T-cell (primary cell): ENCODE measurements at regions not wholly inside any gene's neighbourhood (a gene's known extent, or its start where the extent isn't known, plus 50 kb on each side); places are given as distances from the start of the nearest gene placed in this dataset.
"Not testable (repeated sequence)": the region's sequence is repeated elsewhere in the genome, so short reads cannot be mapped to it uniquely, and the experiment has no call there.

Experiments
- ATAC-seq, 4 experiments: fragments of 200-7000 bp in 3 of 4; fragments of 150-1000 bp in 1 of 4; cut with Tn5 transposase; replicated peaks in 1 of 4; 1 replicate in 3 of 4; 2 replicates in 1 of 4; pipeline ENCODE4 v1.10.0; 2021; ENCODE audit warnings: moderate library complexity in 3 of 4, mild to moderate bottlenecking in 2 of 4, moderate number of reproducible peaks in 1 of 4
- CTCF ChIA-PET, 2 donors: fragments of 300-600 bp; sonication (Branson Sonifier 250); formaldehyde crosslinking; loops; one replicate each; lab custom pipeline; 2022; ENCODE audit warnings: antibody characterized with exemption in 2 of 2; lab: Charles Lee
- POLR2A ChIA-PET, 2 donors: fragments of 300-600 bp; sonication (Branson Sonifier 250); formaldehyde crosslinking; loops; one replicate each; lab custom pipeline; 2022; ENCODE audit warnings: antibody characterized with exemption in 2 of 2; lab: Charles Lee
- DNase-seq, 35 experiments: peaks; one replicate each; pipeline versions ENCODE4 v3.0.0 to v3.0.0-alpha.2; 2013 to 2023
- H3K27ac ChIP-seq: one replicate; pipeline ENCODE4 v1.5.1; 2013; ENCODE audit warnings: low read length
- H3K27me3 ChIP-seq, 2 experiments: replicated peaks in 1 of 2; 1 replicate in 1 of 2; 2 replicates in 1 of 2; pipeline versions ENCODE4 v1.6.1 to v1.7.0; 2013; ENCODE audit warnings: low read length in 1 of 2, mixed read lengths in 1 of 2; ENCODE audit not compliant: control insufficient read depth in 2 of 2, insufficient read depth in 2 of 2; ENCODE audit errors: extremely low read depth in 1 of 2
- H3K36me3 ChIP-seq, 2 donors: 1 replicate in 1 of 2; 2 replicates in 1 of 2; pipeline versions ENCODE4 v1.6.1 to v1.7.0; 2013; ENCODE audit warnings: low read length in 1 of 2; ENCODE audit not compliant: control insufficient read depth in 2 of 2, insufficient read depth in 1 of 2; ENCODE audit errors: extremely low read depth in 1 of 2
- H3K4me1 ChIP-seq, 2 experiments: 1 replicate in 1 of 2; 2 replicates in 1 of 2; pipeline versions ENCODE4 v1.6.1 to v1.7.0; 2013; ENCODE audit warnings: low read length in 2 of 2, mixed read lengths in 1 of 2; ENCODE audit not compliant: insufficient read depth in 2 of 2, control insufficient read depth in 1 of 2; ENCODE audit errors: extremely low read depth in 1 of 2
- H3K4me3 ChIP-seq, 2 donors: 1 replicate in 1 of 2; 2 replicates in 1 of 2; pipeline versions ENCODE4 v1.5.1 to v1.7.0; 2013; ENCODE audit warnings: mild to moderate bottlenecking in 2 of 2, low read length in 1 of 2, moderate library complexity in 1 of 2; ENCODE audit not compliant: control insufficient read depth in 1 of 2; ENCODE audit errors: extremely low read depth in 1 of 2
- H3K9me3 ChIP-seq: 2 replicates; pipeline ENCODE4 v1.7.0; 2013
- H3K27ac Mint-ChIP-seq, 2 donors: one replicate each; pipeline ENCODE4 v1.8.0; 2020 to 2021; ENCODE audit warnings: mild to moderate bottlenecking in 2 of 2, mixed read lengths in 2 of 2
- H3K27me3 Mint-ChIP-seq, 2 donors: one replicate each; pipeline ENCODE4 v1.8.0; 2021 to 2022; ENCODE audit warnings: mixed read lengths in 2 of 2
- H3K36me3 Mint-ChIP-seq: one replicate; pipeline ENCODE4 v1.8.0; 2021; ENCODE audit warnings: mixed read lengths
- H3K4me1 Mint-ChIP-seq, 3 donors: one replicate each; pipeline ENCODE4 v1.8.0; 2020 to 2022; ENCODE audit warnings: mixed read lengths in 3 of 3, mild to moderate bottlenecking in 1 of 3
- H3K4me3 Mint-ChIP-seq, 3 donors: one replicate each; pipeline ENCODE4 v1.8.0; 2020 to 2022; ENCODE audit warnings: mild to moderate bottlenecking in 3 of 3, mixed read lengths in 3 of 3, moderate library complexity in 3 of 3
- H3K9me3 Mint-ChIP-seq, 3 donors: one replicate each; pipeline ENCODE4 v1.8.0; 2020 to 2022; ENCODE audit warnings: mixed read lengths in 3 of 3
- WGBS: methylation state at CpG from one replicate; pipeline ENCODE4 v1.1.5; 2013; ENCODE audit warnings: missing lambda C conversion rate; ENCODE audit not compliant: insufficient coverage; 5-methylcytosine and 5-hydroxymethylcytosine counted together

DNA sequence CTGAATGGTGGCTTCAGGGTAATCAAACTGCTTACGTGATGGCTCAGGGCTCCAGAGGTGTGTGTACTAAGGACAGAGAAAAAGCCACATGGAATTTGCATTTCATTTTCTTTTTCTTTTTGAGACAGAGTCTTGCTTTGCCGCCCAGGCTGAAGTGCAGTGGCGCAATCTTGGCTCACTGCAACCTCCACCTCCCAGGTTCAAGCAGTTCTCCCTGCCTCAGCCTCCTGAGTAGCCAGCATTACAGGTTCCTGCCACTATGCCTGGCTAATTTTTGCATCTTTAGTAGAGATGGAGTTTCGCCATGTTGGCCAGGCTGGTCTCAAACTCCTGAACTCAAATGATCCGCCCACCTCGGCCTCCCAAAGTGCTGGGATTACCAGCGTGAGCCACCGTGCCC, 103.7 kb upstream of the CLINT1 start:
- H3K36me3 ChIP-seq, H3K9me3 Mint-ChIP-seq, H3K4me3 ChIP-seq, H3K27me3 ChIP-seq, H3K27ac ChIP-seq, H3K9me3 ChIP-seq, H3K4me3 Mint-ChIP-seq, H3K36me3 Mint-ChIP-seq, H3K27me3 Mint-ChIP-seq, H3K27ac Mint-ChIP-seq, ATAC-seq, H3K4me1 ChIP-seq, H3K4me1 Mint-ChIP-seq, DNase-seq: not testable (repeated sequence)
- CTCF ChIA-PET: interaction anchor here in 1 of 2 donors (0.6 kb wide), 1 partner anchor 1060 kb away, joined by 4 read pairs; no protein-coding TSS in a partner anchor
- 90% methylated on average over 4 of the region's 8 CpGs for WGBS
- POLR2A ChIA-PET: interaction anchor here in 1 of 2 donors (0.6 kb wide), 1 partner anchor 152 kb away, joined by 3 read pairs; no protein-coding TSS in a partner anchor

DNA sequence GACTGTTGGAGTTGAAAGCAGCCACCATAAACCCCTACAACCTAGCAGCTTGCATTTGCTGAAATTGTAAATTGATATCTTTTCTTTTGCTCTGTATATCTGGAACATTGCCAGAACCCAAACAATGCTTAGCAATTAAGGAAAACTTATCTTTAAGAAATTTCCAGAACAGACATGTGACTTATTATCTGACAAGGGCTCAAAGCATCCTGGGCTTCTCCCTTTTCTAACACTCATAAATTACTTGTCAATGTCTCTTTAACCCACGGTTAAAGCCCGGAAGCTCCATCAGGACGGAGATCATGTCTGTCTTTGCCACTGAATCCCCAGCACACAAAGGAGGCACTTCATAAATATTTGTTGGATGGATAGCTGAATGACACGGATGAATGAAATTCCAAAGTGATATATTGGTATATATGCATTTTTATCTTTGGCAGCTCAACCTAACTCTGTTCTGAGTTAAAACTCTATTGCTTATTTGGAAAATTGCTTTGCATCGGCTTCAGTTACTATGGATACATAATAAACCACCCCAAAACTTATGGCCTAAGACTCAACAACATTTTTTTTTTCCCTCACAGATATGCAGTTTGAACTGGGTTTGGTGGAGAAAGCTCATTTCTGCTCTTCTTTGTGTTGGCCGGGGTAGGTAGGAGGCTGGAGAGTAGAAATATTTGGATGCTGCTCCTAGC, 103.1 kb upstream of the CLINT1 start:
- CTCF ChIA-PET: interaction anchor here in 1 of 2 donors (0.5 to 0.6 kb wide), 2 partner anchors 14 to 1061 kb away, joined by 3 to 4 read pairs; no protein-coding TSS in a partner anchor
- Histone ChIP-seq H3K4me1 (no peaks in the 10 kb centered on the region), H3K9me3 (no peaks in the 10 kb centered on the region), H3K27me3 (peaks cover 0 to 10% of the 10 kb centered on the region in 2 experiments), H3K4me3 (no peak overlapping the region), H3K27ac (no peak overlapping the region), H3K36me3 (no peaks in the 10 kb centered on the region)
- no peaks in the 10 kb centered on the region for H3K9me3 Mint-ChIP-seq
- WGBS: 80% methylated on average over 1 of the region's 6 CpGs
- ATAC-seq: no peak
- POLR2A ChIA-PET: interaction anchor here in 1 of 2 donors (0.5 to 0.6 kb wide), 2 partner anchors 152 to 886 kb away, joined by 3 to 4 read pairs; no protein-coding TSS in a partner anchor
- DNase-seq: no peak
- H3K36me3 Mint-ChIP-seq: no peaks in the 10 kb centered on the region
- H3K27me3 Mint-ChIP-seq: peaks cover 5 to 7% of the 10 kb centered on the region in 2 donors
- no peak overlapping the region for H3K4me3 Mint-ChIP-seq
- H3K4me1 Mint-ChIP-seq: no peaks in the 10 kb centered on the region
- H3K27ac Mint-ChIP-seq: no peak overlapping the region

DNA sequence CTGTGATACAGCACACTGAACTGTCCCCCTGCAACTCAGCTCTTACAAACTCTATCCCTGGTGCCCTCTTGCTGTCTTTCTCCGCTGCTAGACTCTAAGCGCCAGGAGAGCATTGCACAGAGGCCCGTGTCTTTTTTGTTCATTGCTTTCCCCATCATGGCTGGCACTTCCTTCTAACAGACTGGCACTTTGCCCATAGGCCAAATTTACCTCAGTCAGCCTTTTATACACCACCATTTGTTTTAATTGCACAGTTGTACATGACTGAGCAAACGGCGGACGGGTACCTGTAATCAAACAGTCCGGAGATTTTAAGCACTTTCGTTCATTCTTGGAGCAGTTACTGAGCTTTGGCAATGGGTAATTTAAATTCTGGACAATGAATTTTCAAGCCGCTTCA, 102.2 kb upstream of the CLINT1 start:
- Mint-ChIP-seq H3K27me3 (peaks cover 7 to 8% of the 10 kb centered on the region in 2 donors), H3K27ac (no peak overlapping the region), H3K4me1 (no peaks in the 10 kb centered on the region), H3K9me3 (no peaks in the 10 kb centered on the region), H3K36me3 (no peaks in the 10 kb centered on the region), H3K4me3 (no peak overlapping the region)
- POLR2A ChIA-PET: no interaction called here
- Histone ChIP-seq H3K4me1 (no peaks in the 10 kb centered on the region), H3K27me3 (peaks cover 0 to 6% of the 10 kb centered on the region in 2 experiments), H3K36me3 (no peaks in the 10 kb centered on the region), H3K27ac (no peak overlapping the region), H3K9me3 (no peaks in the 10 kb centered on the region), H3K4me3 (no peak overlapping the region)
- CTCF ChIA-PET: interaction anchor here in 1 of 2 donors (0.6 kb wide), 1 partner anchor 49 kb away, joined by 4 read pairs; no protein-coding TSS in a partner anchor
- DNase-seq: no peak
- WGBS: 47% methylated on average over 3 of the region's 9 CpGs
- ATAC-seq: no peak

GRCh38 chr5:157959370-157959769, 100.4 kb upstream of the CLINT1 start:
- CTCF ChIA-PET: no interaction called here
- H3K27me3 Mint-ChIP-seq: peaks cover 7 to 8% of the 10 kb centered on the region in 2 donors
- H3K36me3 ChIP-seq: no peaks in the 10 kb centered on the region

DNA sequence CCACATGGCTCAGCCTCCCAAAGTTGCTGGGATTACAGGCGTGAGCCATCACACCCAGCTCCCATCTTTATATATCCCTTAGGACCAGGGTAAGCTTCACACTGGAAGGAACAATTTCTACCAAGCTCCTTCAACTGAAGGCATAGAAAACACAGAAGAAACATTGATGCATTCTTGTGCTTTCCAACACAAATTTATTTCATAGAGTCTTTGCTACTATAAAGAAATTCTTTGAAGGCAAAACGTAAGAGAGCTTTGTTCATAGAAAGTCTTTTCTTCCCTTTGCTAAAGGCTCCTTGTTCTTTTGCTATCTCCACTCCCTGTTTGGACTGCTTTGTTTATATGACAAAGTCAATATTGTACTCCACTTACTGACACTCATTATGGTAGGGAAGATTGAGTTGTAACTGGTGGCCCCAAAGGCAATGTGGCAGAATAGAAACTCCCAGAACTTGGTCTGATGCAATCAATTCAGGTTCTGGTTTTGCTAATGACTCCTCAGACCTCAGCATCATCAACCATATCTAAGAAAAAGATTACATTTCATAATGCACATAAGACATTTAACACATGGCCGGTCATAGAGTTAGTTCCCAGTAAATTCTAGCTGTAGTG, 97.4 kb upstream of the CLINT1 start:
- Mint-ChIP-seq H3K4me3 (no peak overlapping the region), H3K9me3 (no peaks in the 10 kb centered on the region), H3K27ac (no peak overlapping the region), H3K36me3 (no peaks in the 10 kb centered on the region), H3K27me3 (peaks cover 4 to 13% of the 10 kb centered on the region in 2 donors), H3K4me1 (no peaks in the 10 kb centered on the region)
- no peak for ATAC-seq
- Histone ChIP-seq H3K27me3 (peaks cover 0 to 9% of the 10 kb centered on the region in 2 experiments), H3K4me1 (no peaks in the 10 kb centered on the region), H3K4me3 (no peak overlapping the region), H3K36me3 (no peaks in the 10 kb centered on the region), H3K9me3 (no peaks in the 10 kb centered on the region), H3K27ac (no peak overlapping the region)
- CTCF ChIA-PET: no interaction called here
- POLR2A ChIA-PET: no interaction called here
- WGBS: no CpG with 5 or more reads among the region's 3 CpGs
- no peak for DNase-seq

More at GRCh38 chr5:157959370-157959769, 100.4 kb upstream of the CLINT1 start:
- no peaks in the 10 kb centered on the region for H3K9me3 Mint-ChIP-seq
- ATAC-seq: no peak
- H3K27me3 ChIP-seq: peaks cover 0 to 6% of the 10 kb centered on the region in 2 experiments
- no peak overlapping the region for H3K4me3 Mint-ChIP-seq
- no peaks in the 10 kb centered on the region for H3K9me3 ChIP-seq
- no peaks in the 10 kb centered on the region for H3K4me1 ChIP-seq
- no peak overlapping the region for H3K27ac Mint-ChIP-seq
- POLR2A ChIA-PET: no interaction called here
- no peak for DNase-seq
- no peaks in the 10 kb centered on the region for H3K4me1 Mint-ChIP-seq
- no peak overlapping the region for H3K27ac ChIP-seq
- no peaks in the 10 kb centered on the region for H3K36me3 Mint-ChIP-seq
- H3K4me3 ChIP-seq: no peak overlapping the region

DNA sequence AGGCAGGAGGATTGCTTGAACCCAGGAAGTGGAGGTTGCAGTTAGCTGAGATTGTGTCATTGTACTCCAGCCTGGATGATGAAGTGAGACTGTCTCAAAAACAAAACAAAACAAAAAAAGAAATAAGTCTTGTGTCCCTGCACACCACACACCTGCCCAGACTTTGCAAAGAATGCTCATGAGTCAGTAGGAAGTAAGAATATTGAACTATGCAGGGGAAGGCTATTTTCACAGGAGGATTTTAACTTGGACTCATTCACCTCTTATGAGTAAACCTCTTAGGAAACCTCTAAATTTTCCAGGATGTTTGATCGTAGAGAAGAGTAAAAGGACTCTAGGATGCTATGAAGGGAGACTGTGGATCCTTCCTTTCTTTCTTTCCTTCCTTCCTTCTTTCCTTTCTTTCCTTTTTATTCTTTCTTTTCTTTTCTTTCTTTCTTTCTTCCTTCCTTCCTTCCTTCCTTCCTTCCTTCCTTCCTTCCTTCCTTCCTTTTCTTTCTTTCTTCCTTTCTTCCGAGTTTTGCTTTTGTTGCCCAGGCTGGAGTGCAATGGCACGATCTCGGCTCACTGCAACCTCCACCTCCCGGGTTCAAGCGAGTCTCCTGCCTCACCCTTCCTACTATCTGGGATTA, 96.7 kb upstream of the CLINT1 start:
- ATAC-seq (no peak), DNase-seq (no peak)
- Histone ChIP-seq H3K36me3 (no peaks in the 10 kb centered on the region), H3K4me3 (no peak overlapping the region), H3K9me3 (no peaks in the 10 kb centered on the region), H3K4me1 (no peaks in the 10 kb centered on the region), H3K27ac (no peak overlapping the region), H3K27me3 (peaks cover 0 to 12% of the 10 kb centered on the region in 2 experiments)
- no peak overlapping the region for H3K27ac Mint-ChIP-seq
- H3K4me1 Mint-ChIP-seq: no peaks in the 10 kb centered on the region
- peaks cover 4 to 11% of the 10 kb centered on the region in 2 donors for H3K27me3 Mint-ChIP-seq
- no CpG with 5 or more reads among the region's 6 CpGs for WGBS
- no peak overlapping the region for H3K4me3 Mint-ChIP-seq
- no peaks in the 10 kb centered on the region for H3K36me3 Mint-ChIP-seq
- CTCF ChIA-PET: no interaction called here
- POLR2A ChIA-PET: no interaction called here
- no peaks in the 10 kb centered on the region for H3K9me3 Mint-ChIP-seq
